WTC11 (cell line): ENCODE measurements at regions not wholly inside any gene's neighbourhood (a gene's known extent, or its start where the extent isn't known, plus 50 kb on each side); places are given as distances from the start of the nearest gene placed in this dataset.

Experiments used
- ATAC-seq: fragments of 200-7000 bp; cut with Tn5 transposase; 2 replicates; pipeline ENCODE4 v1.10.0; 2021; ENCODE audit warnings: mild to moderate bottlenecking, moderate library complexity
- CTCF ChIA-PET: fragments of 300-600 bp; sonication (Branson Sonifier 250); formaldehyde crosslinking; loops from one replicate; lab custom pipeline; 2021; ENCODE audit warnings: antibody characterized with exemption; lab: Charles Lee
- POLR2A ChIA-PET: fragments of 350-600 bp; sonication (Branson Sonifier 250); formaldehyde crosslinking; loops from one replicate; lab custom pipeline; 2021; ENCODE audit warnings: antibody characterized with exemption; lab: Charles Lee
- DNase-seq: peaks from one replicate; pipeline ENCODE4 v3.0.0; 2021; ENCODE audit warnings: low spot score
- H3K27ac Mint-ChIP-seq: 2 replicates; pipeline ENCODE4 v1.8.0; 2021; ENCODE audit warnings: mixed read lengths
- H3K27me3 Mint-ChIP-seq: 2 replicates; pipeline ENCODE4 v1.8.0; 2021; ENCODE audit warnings: low read depth, mild to moderate bottlenecking, moderate library complexity, mixed read lengths
- H3K36me3 Mint-ChIP-seq: 2 replicates; pipeline ENCODE4 v1.8.0; 2021; ENCODE audit warnings: mixed read lengths
- H3K4me1 Mint-ChIP-seq: 2 replicates; pipeline ENCODE4 v1.8.0; 2022; ENCODE audit warnings: mixed read lengths
- H3K4me3 Mint-ChIP-seq: 2 replicates; pipeline ENCODE4 v1.8.0; 2021; ENCODE audit warnings: mild to moderate bottlenecking, moderate library complexity, mixed read lengths
- H3K9me3 Mint-ChIP-seq: 2 replicates; pipeline ENCODE4 v1.8.0; 2021; ENCODE audit warnings: mixed read lengths
- ATF3 ChIP-seq: sonication (generic); formaldehyde crosslinking; conservative IDR thresholded peaks from 2 replicates; pipeline ENCODE4 v1.8.1; 2022; ENCODE audit warnings: mild to moderate bottlenecking, missing genetic modification reagents
- ATF6 ChIP-seq: sonication (generic); formaldehyde crosslinking; IDR thresholded peaks from 2 replicates; pipeline ENCODE4 v1.8.1; 2023; ENCODE audit warnings: mild to moderate bottlenecking, missing genetic modification reagents
- FOXK1 ChIP-seq: sonication (generic); formaldehyde crosslinking; IDR thresholded peaks from 2 replicates; pipeline ENCODE4 v1.8.0; 2022; ENCODE audit warnings: mild to moderate bottlenecking, moderate library complexity, missing genetic modification reagents
- HMGA2 ChIP-seq: fragments of 250-450 bp; sonication (Bioruptor Pico); IDR thresholded peaks from 2 replicates; pipeline ENCODE4 v1.4.0; 2021; ENCODE audit warnings: mild to moderate bottlenecking, moderate library complexity
- IRF2 ChIP-seq: sonication (generic); formaldehyde crosslinking; IDR thresholded peaks from 2 replicates; pipeline ENCODE4 v1.8.0; 2022; ENCODE audit warnings: low read depth, missing genetic modification reagents, borderline replicate concordance
- KAT7 ChIP-seq: sonication (generic); formaldehyde crosslinking; IDR thresholded peaks from 2 replicates; pipeline ENCODE4 v1.8.1; 2023; ENCODE audit warnings: missing genetic modification reagents, mild to moderate bottlenecking, borderline replicate concordance
- MXD4 ChIP-seq: fragments of 250-450 bp; sonication (Bioruptor Pico); IDR thresholded peaks from 2 replicates; pipeline ENCODE4 v1.8.0; 2021; ENCODE audit warnings: mild to moderate bottlenecking, moderate library complexity, borderline replicate concordance
- PRRX2 ChIP-seq: fragments of 250-450 bp; sonication (Bioruptor Pico); IDR thresholded peaks from 2 replicates; pipeline ENCODE4 v1.8.0; 2021; ENCODE audit warnings: mild to moderate bottlenecking
- SOX15 ChIP-seq: fragments of 250-450 bp; sonication (Bioruptor Pico); IDR thresholded peaks from 2 replicates; pipeline ENCODE4 v1.9.0; 2021; ENCODE audit warnings: mild to moderate bottlenecking
- ZNF121 ChIP-seq: sonication (generic); formaldehyde crosslinking; IDR thresholded peaks from 2 replicates; pipeline ENCODE4 v1.8.0; 2023; ENCODE audit warnings: missing genetic modification reagents
- ZNF219 ChIP-seq: sonication (generic); formaldehyde crosslinking; IDR thresholded peaks from 2 replicates; pipeline ENCODE4 v1.8.0; 2023; ENCODE audit warnings: missing genetic modification reagents, mild to moderate bottlenecking, borderline replicate concordance
- ZNF281 ChIP-seq: sonication (generic); formaldehyde crosslinking; IDR thresholded peaks from 2 replicates; pipeline ENCODE4 v1.8.0; 2023; ENCODE audit warnings: mild to moderate bottlenecking, missing genetic modification reagents
- ZNF512 ChIP-seq: sonication (generic); formaldehyde crosslinking; IDR thresholded peaks from 2 replicates; pipeline ENCODE4 v1.8.1; 2022; ENCODE audit warnings: missing genetic modification reagents, borderline replicate concordance
- TF ChIP-seq, protein P1 (sequence below): sonication (generic); formaldehyde crosslinking; IDR thresholded peaks from 2 replicates; pipeline ENCODE4 v1.8.1; 2022; ENCODE audit warnings: mild to moderate bottlenecking, moderate library complexity, missing genetic modification reagents
- TF ChIP-seq, protein P2 (sequence below): sonication (generic); formaldehyde crosslinking; IDR thresholded peaks from 2 replicates; pipeline ENCODE4 v1.8.1; 2023; ENCODE audit warnings: mild to moderate bottlenecking, missing genetic modification reagents, moderate library complexity
- TF ChIP-seq, protein P3 (sequence below): sonication (generic); formaldehyde crosslinking; IDR thresholded peaks from 2 replicates; pipeline ENCODE4 v1.8.1; 2023; ENCODE audit warnings: mild to moderate bottlenecking, missing genetic modification reagents

DNA sequence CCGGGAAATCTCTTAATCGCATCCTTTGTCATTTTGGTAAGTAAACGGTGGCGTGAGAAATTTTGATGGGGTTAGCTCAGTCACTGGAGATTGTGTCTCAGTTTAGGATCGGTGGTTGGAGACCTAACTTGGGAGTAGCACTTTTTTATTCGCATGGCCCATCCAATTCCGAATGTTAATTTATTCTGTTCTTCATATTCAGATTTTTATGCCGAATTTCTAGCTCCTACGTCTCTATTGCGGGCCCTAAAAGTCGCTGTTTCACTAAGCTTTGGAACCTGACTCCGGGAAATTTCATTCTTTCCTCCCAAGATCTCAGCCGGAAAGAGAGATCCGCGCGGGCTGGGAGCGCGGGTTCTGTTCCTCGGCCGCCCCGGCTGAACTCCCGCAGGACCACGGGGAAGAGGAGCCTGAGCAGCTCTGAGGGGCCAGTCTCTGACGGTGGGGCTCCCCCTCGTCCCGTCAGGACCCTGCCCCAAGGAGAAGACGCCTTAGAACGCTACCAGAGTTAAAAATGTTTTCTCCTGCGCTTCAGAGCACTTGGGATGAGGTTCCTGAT lies 279.7 kb downstream of the FAM72C start:
- H3K9me3 Mint-ChIP-seq = peaks cover 69% of the 10 kb centered on the region
- ChIA-PET POLR2A (no interaction called here), CTCF (no interaction called here)
- DNase-seq (no peak), ATAC-seq (no peak)
- no peak overlapping the region for H3K4me3 Mint-ChIP-seq
- TF ChIP-seq ZNF281 (CRISPR knock-in tag) (no peak), ZNF121 (CRISPR knock-in tag) (no peak), ATF6 (CRISPR knock-in tag) (no peak), KAT7 (CRISPR knock-in tag) (no peak), IRF2 (CRISPR knock-in tag) (no peak), ZNF219 (no peak), SOX15 (CRISPR knock-in tag) (no peak), PRRX2 (CRISPR knock-in tag) (no peak)
- TF ChIP-seq, protein P1, sequence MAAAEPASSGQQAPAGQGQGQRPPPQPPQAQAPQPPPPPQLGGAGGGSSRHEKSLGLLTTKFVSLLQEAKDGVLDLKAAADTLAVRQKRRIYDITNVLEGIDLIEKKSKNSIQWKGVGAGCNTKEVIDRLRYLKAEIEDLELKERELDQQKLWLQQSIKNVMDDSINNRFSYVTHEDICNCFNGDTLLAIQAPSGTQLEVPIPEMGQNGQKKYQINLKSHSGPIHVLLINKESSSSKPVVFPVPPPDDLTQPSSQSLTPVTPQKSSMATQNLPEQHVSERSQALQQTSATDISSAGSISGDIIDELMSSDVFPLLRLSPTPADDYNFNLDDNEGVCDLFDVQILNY = no peak
- TF ChIP-seq, protein P2, sequence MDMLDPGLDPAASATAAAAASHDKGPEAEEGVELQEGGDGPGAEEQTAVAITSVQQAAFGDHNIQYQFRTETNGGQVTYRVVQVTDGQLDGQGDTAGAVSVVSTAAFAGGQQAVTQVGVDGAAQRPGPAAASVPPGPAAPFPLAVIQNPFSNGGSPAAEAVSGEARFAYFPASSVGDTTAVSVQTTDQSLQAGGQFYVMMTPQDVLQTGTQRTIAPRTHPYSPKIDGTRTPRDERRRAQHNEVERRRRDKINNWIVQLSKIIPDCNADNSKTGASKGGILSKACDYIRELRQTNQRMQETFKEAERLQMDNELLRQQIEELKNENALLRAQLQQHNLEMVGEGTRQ (CRISPR knock-in tag) = no peak
- TF ChIP-seq, protein P3, sequence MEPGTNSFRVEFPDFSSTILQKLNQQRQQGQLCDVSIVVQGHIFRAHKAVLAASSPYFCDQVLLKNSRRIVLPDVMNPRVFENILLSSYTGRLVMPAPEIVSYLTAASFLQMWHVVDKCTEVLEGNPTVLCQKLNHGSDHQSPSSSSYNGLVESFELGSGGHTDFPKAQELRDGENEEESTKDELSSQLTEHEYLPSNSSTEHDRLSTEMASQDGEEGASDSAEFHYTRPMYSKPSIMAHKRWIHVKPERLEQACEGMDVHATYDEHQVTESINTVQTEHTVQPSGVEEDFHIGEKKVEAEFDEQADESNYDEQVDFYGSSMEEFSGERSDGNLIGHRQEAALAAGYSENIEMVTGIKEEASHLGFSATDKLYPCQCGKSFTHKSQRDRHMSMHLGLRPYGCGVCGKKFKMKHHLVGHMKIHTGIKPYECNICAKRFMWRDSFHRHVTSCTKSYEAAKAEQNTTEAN = no peak
- H3K36me3 Mint-ChIP-seq = peaks cover 67% of the 10 kb centered on the region
- no peak overlapping the region for H3K27ac Mint-ChIP-seq
- H3K27me3 Mint-ChIP-seq = peaks cover 43% of the 10 kb centered on the region
- H3K4me1 Mint-ChIP-seq = no peaks in the 10 kb centered on the region

DNA sequence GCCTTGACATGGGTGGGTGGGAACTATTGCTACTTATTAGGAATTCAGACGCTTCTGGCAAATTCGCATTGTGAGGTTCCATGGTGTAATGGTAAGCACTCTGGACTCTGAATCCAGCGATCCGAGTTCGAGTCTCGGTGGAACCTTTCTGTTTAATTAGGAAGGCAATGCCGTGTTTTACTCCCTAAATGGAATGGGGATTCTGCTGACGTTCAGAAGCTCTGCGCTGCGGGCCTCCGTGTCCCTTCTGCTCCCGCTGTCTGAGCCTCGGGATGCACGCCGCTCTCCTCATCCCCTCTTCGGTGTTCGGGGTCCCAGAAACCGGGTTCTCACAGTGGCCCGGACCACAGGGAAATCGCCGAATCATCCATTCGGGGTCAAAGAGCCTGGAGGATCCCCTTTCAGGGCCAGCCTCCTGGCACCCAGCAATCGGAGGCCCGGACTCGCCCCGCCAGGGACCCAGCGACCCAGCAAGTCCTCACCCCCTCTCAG lies 280.3 kb downstream of the FAM72C start:
- peaks cover 65% of the 10 kb centered on the region for H3K9me3 Mint-ChIP-seq
- peaks cover 38% of the 10 kb centered on the region for H3K27me3 Mint-ChIP-seq
- H3K36me3 Mint-ChIP-seq = peaks cover 70% of the 10 kb centered on the region
- POLR2A ChIA-PET = no interaction called here
- TF ChIP-seq HMGA2 (CRISPR knock-in tag) = no peak
- TF ChIP-seq ATF3 = no peak
- no peak for TF ChIP-seq ZNF512
- no peak for TF ChIP-seq FOXK1
- no peak for TF ChIP-seq MXD4
- no peak overlapping the region for H3K27ac Mint-ChIP-seq
- DNase-seq = no peak
- no peak for ATAC-seq
- no peak overlapping the region for H3K4me3 Mint-ChIP-seq
- CTCF ChIA-PET = no interaction called here
- no peaks in the 10 kb centered on the region for H3K4me1 Mint-ChIP-seq
